Heart left ventricle (tissue), 16 donors: ENCODE measurements at regions not wholly inside any gene's neighbourhood (a gene's known extent, or its start where the extent isn't known, plus 50 kb on each side); places are given as distances from the start of the nearest gene placed in this dataset.

Source experiments
- ATAC-seq, 4 donors: fragments of 200-7000 bp; cut with Tn5 transposase; one replicate each; pipeline ENCODE4 v1.9.1; 2020 to 2022; ENCODE audit warnings: moderate library complexity in 4 of 4, mild to moderate bottlenecking in 3 of 4, moderate number of reproducible peaks in 1 of 4
- DNase-seq, 5 donors: peaks; one replicate each; pipeline ENCODE4 v3.0.0-alpha.2; 2020
- H3K27ac ChIP-seq, 12 donors: fragments of 200-600 bp; sonication (generic) in 4 of 12; one replicate each; pipeline versions ENCODE4 v1.5.0 to v1.8.0; 2016 to 2022; ENCODE audit warnings: mild to moderate bottlenecking in 2 of 12
- H3K27me3 ChIP-seq, 9 donors: fragments of 200-600 bp; sonication (generic) in 2 of 9; one replicate each; pipeline versions ENCODE4 v1.5.1 to v1.8.0; 2016 to 2022; ENCODE audit warnings: mild to moderate bottlenecking in 3 of 9
- H3K36me3 ChIP-seq, 9 donors: fragments of 200-600 bp; sonication (generic) in 2 of 9; one replicate each; pipeline versions ENCODE4 v1.5.0 to v1.8.0; 2018 to 2022; ENCODE audit warnings: mild to moderate bottlenecking in 2 of 9
- H3K4me1 ChIP-seq, 12 donors: fragments of 200-600 bp; sonication (generic) in 4 of 12; one replicate each; pipeline versions ENCODE4 v1.5.0 to v1.8.0; 2016 to 2022; ENCODE audit warnings: mild to moderate bottlenecking in 3 of 12
- H3K4me3 ChIP-seq, 12 donors: fragments of 200-600 bp; sonication (generic) in 4 of 12; one replicate each; pipeline versions ENCODE4 v1.5.0 to v1.8.0; 2017 to 2022; ENCODE audit warnings: mild to moderate bottlenecking in 9 of 12, moderate library complexity in 4 of 12
- H3K9me3 ChIP-seq, 12 donors: fragments of 200-600 bp; sonication (generic) in 4 of 12; one replicate each; pipeline versions ENCODE4 v1.5.0 to v1.8.0; 2016 to 2022; ENCODE audit warnings: mild to moderate bottlenecking in 1 of 12
- CTCF ChIP-seq, 12 donors: fragments of 200-600 bp; sonication (generic) in 4 of 12; IDR thresholded peaks; one replicate each; pipeline versions ENCODE4 v1.5.0 to v1.8.0; 2018 to 2022; ENCODE audit warnings: antibody characterized with exemption in 12 of 12, mild to moderate bottlenecking in 5 of 12
- POLR2A ChIP-seq, 2 donors: fragments of 450-650 bp; IDR thresholded peaks; one replicate each; pipeline ENCODE4 v1.6.1; 2017; ENCODE audit warnings: antibody characterized with exemption in 2 of 2, mild to moderate bottlenecking in 2 of 2, moderate library complexity in 2 of 2
- WGBS, 4 donors: extraction: QIAGEN DNeasy Blood & Tissue Kit in 2 of 4; methylation state at CpG; one replicate each; pipeline versions ENCODE4 v1.1.5 to v1.1.7; 2013 to 2018; 5-methylcytosine and 5-hydroxymethylcytosine counted together
- intact Hi-C, 10 donors: fragments of 100-400 bp; cut with DNase I; formaldehyde crosslinking; loops; one replicate each; pipeline versions ENCODE4 v1.11.1 to v1.14.2; 2022
- donor health status: ischemic (EF 13 %, LVEDD 7.1; RV severe dilation, severe dysfunction).
- donor health status: healthy with polysubstance abuse.
- donor health status: DM: no; HTN: yes; CAD: no.
- donor health status: DM: no; HTN: no; CAD: no.
- donor health status: ischemic (EF 25% LVEDD 6.9; RV normal size, moderate dysfunction).
- donor health status: ischemic (EF 25% LVEDD 5.7; RV mildly dilated, moderate dysfunction).
- donor health status: healthy.
- donor health status: DM: yes; HTN: yes; CAD: no.
- donor health status: ischemic (EF 35%, LVEDD 5.7; RV mildly dilated, moderate dysfunction).
- donor health status: nonischemic (EF 11% LVEDD 7.7; RV severe dilation, severe dysfunction).
- donor health status: DM: yes; HTN: yes; CAD: no.
- donor health status: PGD.
- donor health status: ischemic (EF 29% LVEDD 5.4; RV normal size, mild dysfunction).
- donor health status: nonischemic (EF 23%, LVEDD 6.1; RV moderate dilation, normal function).

- Histone ChIP-seq H3K4me1 (no peaks in the 10 kb centered on the region), H3K9me3 (peaks cover 0 to 12% (median 0%) of the 10 kb centered on the region in 12 donors), H3K4me3 (no peak overlapping the region), H3K36me3 (no peaks in the 10 kb centered on the region), H3K27me3 (no peaks in the 10 kb centered on the region), H3K27ac (no peak overlapping the region)
- WGBS, 4 donors: 92 to 100% (median 97%) methylated on average over 1 of the region's 1 CpG
- DNase-seq (no peak), ATAC-seq (no peak)
- intact Hi-C loops: loop anchor here in 3 of 10 donors (5.0 to 10.0 kb wide), 2 partner anchors 52 to 59 kb away; no protein-coding TSS in a partner anchor
- TF ChIP-seq POLR2A (IDR thresholded peaks at IDR 0.05): no peak
- no peak for TF ChIP-seq CTCF (IDR thresholded peaks at IDR 0.05)
Measured at GRCh38 chr12:93966516-93967133, 181.8 kb upstream of the PLXNC1 start.

GRCh38 chr12:93967454-93967853 is 180.9 kb upstream of the PLXNC1 start:
- 82 to 84% (median 83%) methylated on average over 6 of the region's 6 CpGs for WGBS, 4 donors
- TF ChIP-seq POLR2A (IDR thresholded peaks at IDR 0.05): no peak
- TF ChIP-seq CTCF (IDR thresholded peaks at IDR 0.05): no peak
- no peak overlapping the region for H3K27ac ChIP-seq
- DNase-seq: no peak
- no peaks in the 10 kb centered on the region for H3K27me3 ChIP-seq
- no peaks in the 10 kb centered on the region for H3K36me3 ChIP-seq
- H3K9me3 ChIP-seq: peaks cover 0 to 4% (median 0%) of the 10 kb centered on the region in 12 donors
- H3K4me3 ChIP-seq: no peak overlapping the region
- intact Hi-C loops: loop anchor here in 3 of 10 donors (5.0 to 10.0 kb wide), 2 partner anchors 53 to 60 kb away; no protein-coding TSS in a partner anchor
- ATAC-seq: no peak
- H3K4me1 ChIP-seq: peaks cover 0 to 3% (median 0%) of the 10 kb centered on the region in 12 donors

- H3K27ac ChIP-seq: no peak overlapping the region
- WGBS, 4 donors: 85 to 93% (median 87%) methylated on average over 12 of the region's 12 CpGs
- peaks cover 0 to 12% (median 4%) of the 10 kb centered on the region in 12 donors for H3K4me1 ChIP-seq
- H3K4me3 ChIP-seq: no peak overlapping the region
- ATAC-seq (no peak), DNase-seq (no peak)
- no peak for TF ChIP-seq POLR2A (IDR thresholded peaks at IDR 0.05)
- TF ChIP-seq CTCF (IDR thresholded peaks at IDR 0.05): no peak
- no peaks in the 10 kb centered on the region for H3K36me3 ChIP-seq
- intact Hi-C loops: loop anchor here in 3 of 10 donors (5.0 to 10.0 kb wide), 2 partner anchors 54 to 61 kb away; no protein-coding TSS in a partner anchor
- H3K27me3 ChIP-seq: no peaks in the 10 kb centered on the region
- no peaks in the 10 kb centered on the region for H3K9me3 ChIP-seq
Measured at GRCh38 chr12:93968536-93969285, 179.7 kb upstream of the PLXNC1 start.
